ENCODE measurements at regions not wholly inside any gene's neighbourhood (a gene's known extent, or its start where the extent isn't known, plus 50 kb on each side); places are given as distances from the start of the nearest gene placed in this dataset.

GRCh38 chr13:31945202-31945961 lies 86.2 kb upstream of the FRY start:
- TF ChIP-seq CTCF (tag by site-specific recombination; IDR thresholded peaks at IDR 0.05) (no peak), ZNF274 (IDR thresholded peaks at IDR 0.05; ENCODE audit: low read length) (no peak), ZNF274 (tag by site-specific recombination; IDR thresholded peaks at IDR 0.05; ENCODE audit: borderline replicate concordance) (no peak), ZNF48 (tag by site-specific recombination; IDR thresholded peaks at IDR 0.05) (no peak), INSM2 (tag by site-specific recombination; IDR thresholded peaks at IDR 0.05) (peak; percentile 52; the same call in 1 of the 2 replicates), SCRT1 (tag by site-specific recombination; IDR thresholded peaks at IDR 0.05; ENCODE audit: borderline replicate concordance) (peak; percentile 92), SCRT2 (tag by site-specific recombination; IDR thresholded peaks at IDR 0.05) (peak; percentile 96), ZNF114 (tag by site-specific recombination; IDR thresholded peaks at IDR 0.05) (no peak), TCF7L2 (IDR thresholded peaks at IDR 0.05; ENCODE audit: borderline replicate concordance, low read depth, low read length) (no peak), ZNF146 (tag by site-specific recombination; IDR thresholded peaks at IDR 0.05) (no peak), ZNF416 (tag by site-specific recombination; IDR thresholded peaks at IDR 0.05) (no peak)
